Dedifferentiated amniotic fluid mesenchymal stem cell (primary cell): ENCODE measurements at regions not wholly inside any gene's neighbourhood (a gene's known extent, or its start where the extent isn't known, plus 50 kb on each side); places are given as distances from the start of the nearest gene placed in this dataset.

Source experiments
- DNase-seq: peaks from one replicate; pipeline ENCODE4 v3.0.0-alpha.2; 2016; ENCODE audit errors: extremely low spot score

GRCh38 chr9:28317745-28318144, 744.5 kb upstream of the C9orf72 start:
- DNase-seq: no peak

- no peak for DNase-seq
These were observed 745.2 kb upstream of the C9orf72 start for GRCh38 chr9:28318515-28318914.

GRCh38 chr9:28319981-28320380, 746.7 kb upstream of the C9orf72 start:
- DNase-seq: no peak

GRCh38 chr9:28320616-28321015, 747.3 kb upstream of the C9orf72 start:
- no peak for DNase-seq

- DNase-seq: no peak
These were observed 756.0 kb upstream of the C9orf72 start for GRCh38 chr9:28329323-28329722.

GRCh38 chr9:28332648-28333047, 759.4 kb upstream of the C9orf72 start:
- DNase-seq: no peak

- no peak for DNase-seq
These were observed 768.6 kb upstream of the C9orf72 start for GRCh38 chr9:28341913-28342312.

- no peak for DNase-seq
These were observed 769.6 kb upstream of the C9orf72 start for GRCh38 chr9:28342815-28343338.

GRCh38 chr9:28363151-28363562, 789.9 kb upstream of the C9orf72 start:
- DNase-seq: no peak

GRCh38 chr9:28365020-28365640, 791.8 kb upstream of the C9orf72 start:
- DNase-seq: no peak

GRCh38 chr9:28365728-28366127, 792.4 kb upstream of the C9orf72 start:
- DNase-seq: no peak

- no peak for DNase-seq
These were observed 805.0 kb upstream of the C9orf72 start for GRCh38 chr9:28378231-28378630.

GRCh38 chr9:28379082-28379481, 805.8 kb upstream of the C9orf72 start:
- no peak for DNase-seq

GRCh38 chr9:28389411-28389810, 816.1 kb upstream of the C9orf72 start:
- DNase-seq: no peak

GRCh38 chr9:28394774-28395173, 821.5 kb upstream of the C9orf72 start:
- no peak for DNase-seq

- DNase-seq: no peak
These were observed 822.8 kb upstream of the C9orf72 start for GRCh38 chr9:28396058-28396457.

- no peak for DNase-seq
These were observed 834.1 kb upstream of the C9orf72 start for GRCh38 chr9:28407351-28407750.

GRCh38 chr9:28409919-28410318, 836.6 kb upstream of the C9orf72 start:
- no peak for DNase-seq

- DNase-seq: no peak
These were observed 837.1 kb upstream of the C9orf72 start for GRCh38 chr9:28410411-28410810.

- DNase-seq: no peak
These were observed 840.2 kb upstream of the C9orf72 start for GRCh38 chr9:28413471-28413870.

GRCh38 chr9:28423255-28423654, 850.0 kb upstream of the C9orf72 start:
- DNase-seq: no peak

GRCh38 chr9:28435456-28435855, 862.2 kb upstream of the C9orf72 start:
- no peak for DNase-seq

- no peak for DNase-seq
These were observed 866.4 kb upstream of the C9orf72 start for GRCh38 chr9:28439688-28440087.

- DNase-seq: no peak
These were observed 870.2 kb upstream of the C9orf72 start for GRCh38 chr9:28443461-28443860.
